Endothelial cell of umbilical vein (primary cell): ENCODE measurements at regions not wholly inside any gene's neighbourhood (a gene's known extent, or its start where the extent isn't known, plus 50 kb on each side); places are given as distances from the start of the nearest gene placed in this dataset.

ENCODE experiments used
- BruUV-seq: library from RNA; stranded (reverse); fragments of 400-500 nt; replicated peaks from 2 replicates; lab custom pipeline; 2021; lab: Mats Ljungman, UMichigan
- CTCF ChIA-PET: fragments of 300-600, 350-600 bp; sonication (Branson Sonifier 250); formaldehyde crosslinking; loops from one replicate; lab custom pipeline; 2021; ENCODE audit warnings: antibody characterized with exemption, inconsistent platforms; lab: Charles Lee
- POLR2A ChIA-PET: fragments of 300-600, 350-600 bp; sonication (Branson Sonifier 250); formaldehyde crosslinking; loops from one replicate; lab custom pipeline; 2021; ENCODE audit warnings: antibody characterized with exemption, inconsistent platforms; lab: Charles Lee
- DNase-seq: peaks from one replicate; pipeline ENCODE4 v3.0.0-alpha.2; 2011; ENCODE audit warnings: low read depth, low spot score
- FAIRE-seq: peaks from 2 replicates; lab custom pipeline; 2011; peaks lifted over from hg19 to GRCh38; lab: Jason Lieb, UNC
- H2AFZ ChIP-seq: 2 replicates; pipeline ENCODE4 v1.6.0; 2012; ENCODE audit warnings: low read depth, low read length, control low read depth, inconsistent platforms
- H3K27ac ChIP-seq: 2 replicates; pipeline ENCODE4 v1.5.1; 2011; ENCODE audit warnings: low read depth, mild to moderate bottlenecking, control low read depth, low read length, moderate library complexity; ENCODE audit not compliant: insufficient read depth
- H3K27me3 ChIP-seq, 2 experiments: 2 replicates each; pipeline versions ENCODE4 v1.6.0 to v1.6.1; 2011; ENCODE audit warnings: low read length in 2 of 2, mixed read lengths in 1 of 2; ENCODE audit not compliant: control insufficient read depth in 2 of 2, insufficient read depth in 2 of 2
- H3K36me3 ChIP-seq, 2 experiments: 2 replicates in 1 of 2; 3 replicates in 1 of 2; pipeline ENCODE4 v1.5.1; 2011; ENCODE audit warnings: low read length in 2 of 2, mild to moderate bottlenecking in 1 of 2, moderate library complexity in 1 of 2; ENCODE audit not compliant: control insufficient read depth in 2 of 2, insufficient read depth in 2 of 2; ENCODE audit errors: extremely low read depth in 1 of 2
- H3K4me1 ChIP-seq: 3 replicates; pipeline ENCODE4 v1.5.1; 2011; ENCODE audit warnings: mild to moderate bottlenecking, low read length; ENCODE audit not compliant: control insufficient read depth, insufficient read depth; ENCODE audit errors: extremely low read depth
- H3K4me2 ChIP-seq: 2 replicates; pipeline ENCODE4 v1.6.1; 2011; ENCODE audit warnings: low read length, control low read depth, mixed read lengths; ENCODE audit not compliant: insufficient read depth
- H3K4me3 ChIP-seq, 3 experiments: fragments of 200-600 bp in 1 of 3; sonication (generic), shearing (Covaris generic) in 1 of 3; replicated peaks in 1 of 3; 2 replicates each; pipeline ENCODE4 v1.5.1; 2011 to 2016; ENCODE audit warnings: control low read depth in 3 of 3, low read length in 3 of 3, mild to moderate bottlenecking in 2 of 3, inconsistent platforms in 1 of 3, low read depth in 1 of 3, moderate library complexity in 1 of 3; ENCODE audit not compliant: insufficient read depth in 1 of 3
- H3K79me2 ChIP-seq: 2 replicates; pipeline ENCODE4 v1.6.0; 2012; ENCODE audit warnings: low read length, inconsistent platforms; ENCODE audit not compliant: control insufficient read depth, insufficient read depth
- H3K9ac ChIP-seq: replicated peaks from 2 replicates; pipeline ENCODE3; 2011; ENCODE audit warnings: low read length, control low read depth; ENCODE audit not compliant: insufficient read depth; ENCODE audit errors: extremely low read depth
- H3K9me1 ChIP-seq: replicated peaks from 3 replicates; pipeline ENCODE4 v1.6.0; 2011; ENCODE audit warnings: mild to moderate bottlenecking, low read length; ENCODE audit not compliant: control insufficient read depth, insufficient read depth; ENCODE audit errors: extremely low read depth
- H3K9me3 ChIP-seq: replicated peaks from 2 replicates; pipeline ENCODE4 v1.5.1; 2012; ENCODE audit warnings: low read length, inconsistent platforms; ENCODE audit not compliant: control insufficient read depth, insufficient read depth
- H4K20me1 ChIP-seq: replicated peaks from 2 replicates; pipeline ENCODE3; 2011; ENCODE audit warnings: mild to moderate bottlenecking, low read length; ENCODE audit not compliant: control insufficient read depth, insufficient read depth; ENCODE audit errors: extremely low read depth
- EZH2 ChIP-seq: IDR thresholded peaks from 2 replicates; pipeline ENCODE4 v1.6.1; 2012; ENCODE audit warnings: borderline replicate concordance, low read depth, mild to moderate bottlenecking, moderate library complexity, low read length, inconsistent platforms; ENCODE audit not compliant: severe bottlenecking
- FOS ChIP-seq: IDR thresholded peaks from 2 replicates; pipeline ENCODE4 v1.6.1; 2011; ENCODE audit warnings: mild to moderate bottlenecking, low read length, moderate library complexity, borderline replicate concordance; ENCODE audit not compliant: insufficient read depth
- GATA2 ChIP-seq: IDR thresholded peaks from 2 replicates; pipeline ENCODE4 v1.7.0; 2011; ENCODE audit warnings: low read depth, mild to moderate bottlenecking, moderate library complexity, mixed read lengths, low read length; ENCODE audit not compliant: insufficient read length, insufficient read depth
- JUN ChIP-seq: IDR thresholded peaks from 2 replicates; pipeline ENCODE4 v1.6.1; 2011; ENCODE audit warnings: borderline replicate concordance, low read depth; ENCODE audit not compliant: insufficient read length, insufficient read depth
- MAX ChIP-seq: IDR thresholded peaks from 2 replicates; pipeline ENCODE4 v1.6.1; 2011; ENCODE audit not compliant: insufficient read depth, insufficient read length
- MYC ChIP-seq: IDR thresholded peaks from one replicate; pipeline ENCODE4 v1.6.1; 2011; ENCODE audit warnings: mild to moderate bottlenecking, low read depth, low read length
- POLR2A ChIP-seq: IDR thresholded peaks from 2 replicates; pipeline ENCODE4 v1.6.1; 2012; ENCODE audit warnings: low read depth, mild to moderate bottlenecking, control low read depth, low read length
- POLR2AphosphoS5 ChIP-seq: IDR thresholded peaks from 2 replicates; pipeline ENCODE4 v1.6.1; 2012; ENCODE audit warnings: low read depth, mild to moderate bottlenecking, control low read depth, low read length, moderate library complexity; ENCODE audit not compliant: insufficient read depth
- dilution Hi-C: fragments of 300-500 bp; cut with MboI; formaldehyde crosslinking; loops from one replicate; pipeline ENCODE4 v1.15.0; 2019; ENCODE audit warnings: low sequenced_read_pairs; ENCODE audit not compliant: extremely low pct_ligation_motif_present
- intact Hi-C: fragments of 100-400 bp; cut with micrococcal nuclease; formaldehyde crosslinking; loops from one replicate; pipeline ENCODE4 v1.10.0; 2022
- TF ChIP-seq, protein P1 (sequence below), 2 donors: IDR thresholded peaks; 1 replicate in 1 of 2; 2 replicates in 1 of 2; pipeline ENCODE4 v1.5.1; 2011; ENCODE audit warnings: low read length in 2 of 2, mild to moderate bottlenecking in 2 of 2, moderate library complexity in 2 of 2, control low read depth in 1 of 2, inconsistent platforms in 1 of 2, low read depth in 1 of 2; ENCODE audit not compliant: insufficient read depth in 1 of 2; ENCODE audit errors: extremely low read depth in 1 of 2

GRCh38 chr7:46559194-46559832 lies 638.2 kb upstream of the IGFBP3 start:
- DNase-seq (no peak), FAIRE-seq (no peak)
- POLR2A ChIA-PET, result no interaction called here
- TF ChIP-seq JUN, result no peak
- TF ChIP-seq POLR2A, result no peak
- no peak for TF ChIP-seq MYC
- no peak for TF ChIP-seq POLR2AphosphoS5
- TF ChIP-seq, protein P1, sequence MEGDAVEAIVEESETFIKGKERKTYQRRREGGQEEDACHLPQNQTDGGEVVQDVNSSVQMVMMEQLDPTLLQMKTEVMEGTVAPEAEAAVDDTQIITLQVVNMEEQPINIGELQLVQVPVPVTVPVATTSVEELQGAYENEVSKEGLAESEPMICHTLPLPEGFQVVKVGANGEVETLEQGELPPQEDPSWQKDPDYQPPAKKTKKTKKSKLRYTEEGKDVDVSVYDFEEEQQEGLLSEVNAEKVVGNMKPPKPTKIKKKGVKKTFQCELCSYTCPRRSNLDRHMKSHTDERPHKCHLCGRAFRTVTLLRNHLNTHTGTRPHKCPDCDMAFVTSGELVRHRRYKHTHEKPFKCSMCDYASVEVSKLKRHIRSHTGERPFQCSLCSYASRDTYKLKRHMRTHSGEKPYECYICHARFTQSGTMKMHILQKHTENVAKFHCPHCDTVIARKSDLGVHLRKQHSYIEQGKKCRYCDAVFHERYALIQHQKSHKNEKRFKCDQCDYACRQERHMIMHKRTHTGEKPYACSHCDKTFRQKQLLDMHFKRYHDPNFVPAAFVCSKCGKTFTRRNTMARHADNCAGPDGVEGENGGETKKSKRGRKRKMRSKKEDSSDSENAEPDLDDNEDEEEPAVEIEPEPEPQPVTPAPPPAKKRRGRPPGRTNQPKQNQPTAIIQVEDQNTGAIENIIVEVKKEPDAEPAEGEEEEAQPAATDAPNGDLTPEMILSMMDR (IDR thresholded peaks at IDR 0.05; ENCODE audit: extremely low read depth in 1 of 2, insufficient read depth in 1 of 2, low read depth in 1 of 2, low read length in 2 of 2), result no peak
- no peak for TF ChIP-seq MAX
- TF ChIP-seq FOS, result no peak
- TF ChIP-seq GATA2, result no peak
- no peak for TF ChIP-seq EZH2
- Histone ChIP-seq H3K9ac (peak overlapping the region; percentile 31), H3K4me2 (no peak overlapping the region), H3K4me1 (peaks cover 5% of the 10 kb centered on the region), H3K27me3 (no peaks in the 10 kb centered on the region), H3K9me3 (no peaks in the 10 kb centered on the region), H3K4me3 (no peak overlapping the region), H3K36me3 (no peaks in the 10 kb centered on the region), H4K20me1 (no peaks in the 10 kb centered on the region), H3K27ac (no peak overlapping the region), H2AFZ (peak overlapping the region; percentile 70), H3K9me1 (no peaks in the 10 kb centered on the region), H3K79me2 (no peaks in the 10 kb centered on the region)
- intact Hi-C loops, result no loop called here
- no TSS peak for BruUV-seq
- CTCF ChIA-PET, result interaction anchor here (1.8 kb wide), 1 partner anchor 18 kb away, joined by 4 read pairs; no protein-coding TSS in a partner anchor
- dilution Hi-C loops, result no loop called here
